H54 (cell line): ENCODE measurements at regions not wholly inside any gene's neighbourhood (a gene's known extent, or its start where the extent isn't known, plus 50 kb on each side); places are given as distances from the start of the nearest gene placed in this dataset.

ENCODE experiments used
- DNase-seq: peaks from one replicate; pipeline ENCODE4 v3.0.0; 2011; ENCODE audit warnings: low spot score, mixed read lengths; ENCODE audit not compliant: insufficient read length
- FAIRE-seq: peaks from 3 replicates; lab custom pipeline; 2011; peaks lifted over from hg19 to GRCh38; lab: Jason Lieb, UNC
- POLR2A ChIP-seq: IDR thresholded peaks from 2 replicates; pipeline ENCODE4 v1.6.1; 2011; ENCODE audit warnings: low read depth, mild to moderate bottlenecking, low read length

DNA sequence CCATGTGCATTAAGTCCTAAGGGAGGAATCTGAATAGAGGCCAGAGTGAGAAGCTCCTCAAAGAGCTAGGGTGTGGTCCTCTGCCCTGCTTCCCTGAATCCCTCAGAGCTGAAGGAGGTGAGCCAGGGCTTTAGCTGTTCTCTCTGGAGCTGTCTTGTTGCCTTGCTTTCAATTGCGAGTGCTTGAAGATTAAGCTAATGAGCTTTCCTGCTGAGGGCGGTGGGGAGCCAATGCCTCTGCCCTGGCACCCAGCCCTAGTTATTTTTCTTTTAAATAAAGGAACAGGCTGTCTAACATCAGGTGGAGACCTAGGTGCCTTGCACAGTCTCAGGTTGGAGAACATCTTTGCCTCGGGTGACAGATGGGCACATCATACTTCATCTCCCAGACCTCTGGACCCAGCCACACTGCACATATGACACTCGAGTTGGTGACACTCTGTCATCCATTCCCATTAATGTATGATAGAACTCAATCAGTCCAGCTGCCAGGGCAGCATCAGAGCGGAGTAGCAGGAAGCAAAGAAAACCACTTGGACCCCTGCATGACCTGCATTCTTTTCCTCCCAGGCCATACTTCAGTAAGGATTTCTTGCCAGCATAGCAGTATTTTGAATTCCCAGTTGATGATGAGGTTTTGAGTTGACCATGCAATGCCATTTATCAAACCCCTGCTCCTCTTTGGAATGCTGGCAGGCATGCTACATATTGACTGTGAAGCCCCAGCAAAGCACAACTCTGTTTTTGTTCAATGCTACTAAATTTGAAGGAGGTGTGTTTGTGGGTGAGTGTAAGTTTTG is 292.7 kb downstream of the RNF144A start:
- no peak for DNase-seq
- no peak for TF ChIP-seq POLR2A
- no peak for FAIRE-seq

DNA sequence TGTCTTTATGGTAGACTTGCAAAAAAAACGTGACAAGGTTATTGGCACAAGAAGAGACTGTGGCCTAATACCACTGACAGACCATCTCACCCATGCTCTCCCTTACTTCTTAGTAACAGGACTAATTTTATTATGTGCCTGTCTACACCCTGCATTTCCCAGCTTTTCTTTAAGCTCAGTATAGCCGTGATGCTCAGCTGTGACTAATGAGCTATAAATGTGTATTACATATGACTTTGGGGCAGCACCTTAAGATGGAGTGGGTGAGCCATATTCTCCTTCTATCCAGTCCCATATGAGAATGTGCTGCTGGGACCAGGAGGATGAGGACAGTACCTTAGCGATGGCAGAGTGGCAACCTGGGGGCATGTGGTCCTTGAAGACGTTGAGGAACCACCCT is 293.5 kb downstream of the RNF144A start:
- DNase-seq (no peak), FAIRE-seq (no peak)
- no peak for TF ChIP-seq POLR2A

DNA sequence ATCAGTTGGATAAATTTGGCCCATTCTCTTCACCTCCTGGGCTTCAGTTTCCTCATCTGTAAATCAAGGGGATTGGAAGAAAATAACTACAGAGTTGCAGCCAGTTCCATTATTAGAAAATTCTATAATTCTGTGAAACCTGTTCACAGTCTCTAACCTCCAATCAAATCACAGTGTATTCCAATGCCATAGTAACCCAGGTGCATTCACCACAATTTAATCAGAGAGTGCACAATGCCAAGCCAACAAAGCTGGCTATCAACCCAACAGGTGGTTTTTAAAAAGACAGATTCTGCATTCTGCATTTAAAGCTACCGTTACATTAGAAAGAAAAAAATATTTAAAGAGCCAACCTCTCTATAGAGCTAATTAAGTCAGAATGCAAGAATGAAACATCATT is 308.6 kb downstream of the RNF144A start:
- FAIRE-seq (no peak), DNase-seq (no peak)
- TF ChIP-seq POLR2A, result no peak

DNA sequence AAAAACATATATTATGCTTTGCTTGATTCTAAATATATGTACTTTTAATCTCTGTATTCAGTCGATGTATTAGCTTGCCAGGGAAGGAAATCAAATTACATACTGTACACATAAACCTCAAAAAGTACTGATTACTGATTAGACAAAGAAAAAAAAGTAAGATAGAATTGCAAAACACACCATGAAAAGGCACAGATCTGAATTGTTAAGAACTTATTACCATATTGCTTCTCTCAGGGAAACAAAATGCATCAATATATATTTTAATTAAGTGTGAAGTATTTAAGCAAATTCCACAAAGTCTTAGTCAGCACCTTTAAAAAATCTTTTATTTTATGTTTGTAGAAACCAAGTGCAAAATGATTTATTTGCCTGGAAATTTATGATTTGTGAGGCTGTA is 309.3 kb downstream of the RNF144A start:
- no peak for DNase-seq
- no peak for TF ChIP-seq POLR2A
- no peak for FAIRE-seq

DNA sequence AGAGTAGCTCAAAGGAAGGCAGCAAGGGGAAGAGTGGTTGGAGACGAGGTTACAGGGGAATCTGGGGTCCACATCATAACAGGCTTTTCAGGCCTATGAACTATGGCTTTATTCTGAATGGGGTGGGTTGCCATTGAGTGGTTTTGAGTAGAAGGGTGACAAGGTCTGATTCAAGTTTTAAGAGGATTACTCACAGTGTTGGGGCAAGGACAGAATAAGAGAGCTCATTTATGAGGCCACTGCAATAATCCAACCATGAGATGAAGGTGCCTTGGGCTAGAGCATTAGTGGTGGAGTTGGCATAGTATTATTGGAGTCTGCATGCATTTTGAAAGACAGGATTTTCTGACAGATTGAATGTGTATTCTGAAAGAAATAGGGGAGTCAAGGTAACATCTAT is 315.9 kb downstream of the RNF144A start:
- no peak for TF ChIP-seq POLR2A
- no peak for FAIRE-seq
- DNase-seq, result no peak

DNA sequence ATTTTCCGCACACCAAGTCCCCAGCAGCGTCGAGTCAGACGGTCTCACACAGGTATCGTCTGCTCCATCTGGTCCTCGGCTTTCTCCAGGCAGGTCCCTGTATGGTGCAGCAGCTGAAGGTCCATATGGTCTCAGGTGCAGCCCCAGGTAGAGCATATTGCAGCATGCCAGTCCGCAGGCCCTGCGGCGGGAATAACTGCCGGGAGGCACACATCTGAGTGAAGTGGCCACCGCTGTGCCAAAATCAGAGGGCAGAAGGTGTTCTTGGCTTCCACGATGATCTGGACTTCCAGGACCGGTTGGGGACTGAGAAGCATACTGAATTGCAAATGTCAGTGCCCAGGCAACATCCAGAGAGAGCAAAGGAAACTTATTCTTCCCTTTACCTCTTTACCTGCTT is 320.3 kb downstream of the RNF144A start:
- no peak for DNase-seq
- no peak for TF ChIP-seq POLR2A
- no peak for FAIRE-seq

DNA sequence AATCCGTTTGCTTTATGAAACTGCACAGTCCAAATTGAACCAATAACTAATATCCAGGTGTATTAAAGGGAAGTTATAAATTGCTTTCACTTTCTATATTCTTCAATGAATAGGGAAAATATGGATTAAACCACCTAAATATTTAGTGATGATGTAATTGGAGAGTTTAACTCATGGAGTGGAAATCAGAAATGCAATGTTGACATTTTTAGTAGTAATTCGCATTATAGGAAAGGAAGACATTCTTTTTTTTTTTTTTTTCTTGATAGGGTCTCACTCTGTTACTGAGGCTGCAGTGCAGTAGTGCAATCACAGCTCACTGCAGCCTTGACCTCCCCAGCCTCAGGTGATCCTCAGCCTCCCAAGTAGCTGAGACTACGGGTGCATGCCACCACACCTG is 321.9 kb downstream of the RNF144A start:
- TF ChIP-seq POLR2A, result no peak
- FAIRE-seq (no peak), DNase-seq (no peak)

DNA sequence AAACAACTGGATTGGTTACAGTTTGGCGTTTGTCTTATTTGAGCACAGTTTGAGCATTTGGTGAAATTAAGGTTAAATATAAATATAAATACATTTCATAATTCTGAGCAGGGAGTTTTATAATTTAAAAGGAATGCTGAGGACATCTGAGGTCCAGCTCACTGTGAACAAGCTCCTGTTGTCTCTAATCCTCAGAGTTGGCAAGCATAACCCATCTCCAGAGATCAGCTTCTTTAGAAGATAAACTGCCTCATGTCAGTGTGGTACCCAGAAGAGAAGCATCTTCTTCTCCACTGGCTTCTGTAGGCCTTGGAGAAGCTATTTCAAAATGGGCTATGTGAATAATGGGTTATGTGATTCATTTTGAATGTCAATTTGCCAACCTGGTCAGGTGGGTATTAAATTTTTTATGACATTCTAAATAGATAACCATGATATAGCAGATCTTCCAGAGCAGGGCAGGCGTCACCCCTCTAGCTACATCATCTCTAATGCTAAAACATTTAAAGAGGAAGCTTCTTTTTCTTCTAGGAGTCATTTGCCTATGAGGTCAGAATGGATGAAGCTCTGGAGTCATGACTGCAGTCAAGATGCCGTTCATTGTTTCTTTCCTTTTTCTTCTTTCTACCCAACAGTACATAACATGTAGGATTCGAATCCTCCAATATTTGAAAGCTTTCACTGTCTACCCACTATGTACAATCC is 324.0 kb downstream of the RNF144A start:
- no peak for DNase-seq
- FAIRE-seq, result no peak
- TF ChIP-seq POLR2A, result no peak

DNA sequence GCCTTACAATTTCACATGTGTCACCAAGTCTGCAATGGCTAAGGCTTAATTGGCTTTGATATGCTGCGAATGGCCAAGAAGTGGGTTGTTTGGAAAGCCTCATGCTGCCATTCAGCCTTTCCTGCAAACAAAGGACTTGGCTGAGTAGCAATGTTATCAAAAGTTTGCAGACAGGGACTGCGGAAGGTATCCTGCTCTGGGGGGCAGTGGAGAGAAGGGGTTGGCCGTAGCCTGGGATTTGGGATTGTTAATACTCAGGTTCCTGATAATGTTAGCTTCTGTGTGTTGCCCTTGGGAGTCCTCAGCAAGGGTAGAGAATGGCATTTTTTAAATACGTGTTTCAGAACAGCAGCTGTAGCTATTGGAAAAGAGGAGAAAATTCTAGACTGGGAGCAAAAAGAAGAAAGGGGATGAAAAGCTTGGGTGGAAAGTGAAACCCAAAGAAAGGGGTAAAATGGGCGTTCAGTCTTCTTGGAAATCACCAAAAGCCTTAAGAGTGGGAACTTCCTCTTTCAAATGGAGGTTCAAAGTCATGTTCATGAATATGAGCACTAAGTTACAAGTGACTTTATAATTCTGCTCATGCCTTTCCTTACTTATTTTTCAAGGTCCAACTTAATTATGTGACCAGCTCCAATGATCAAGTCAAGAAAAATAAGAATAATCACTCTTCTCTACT is 325.1 kb downstream of the RNF144A start:
- no peak for FAIRE-seq
- no peak for TF ChIP-seq POLR2A
- DNase-seq, result no peak

DNA sequence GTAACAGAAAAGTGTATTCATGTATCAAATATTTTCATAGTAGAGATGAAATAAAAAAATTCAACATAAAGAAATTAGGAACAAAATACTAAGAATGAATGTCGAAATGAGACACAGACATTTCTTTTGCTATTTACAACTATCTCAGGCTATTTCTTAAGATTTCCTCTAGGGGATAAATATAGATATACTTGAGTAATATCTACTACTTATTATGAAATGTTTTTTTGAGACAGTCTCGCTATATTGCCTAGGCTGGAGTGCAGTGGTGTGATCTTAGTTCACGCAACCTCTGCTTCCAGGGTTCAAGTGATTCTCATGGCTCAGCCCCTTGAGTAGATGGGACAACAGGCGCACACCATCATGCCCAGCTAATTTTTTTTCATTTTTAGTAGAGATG is 326.1 kb downstream of the RNF144A start:
- FAIRE-seq, result no peak
- no peak for DNase-seq
- TF ChIP-seq POLR2A, result no peak

DNA sequence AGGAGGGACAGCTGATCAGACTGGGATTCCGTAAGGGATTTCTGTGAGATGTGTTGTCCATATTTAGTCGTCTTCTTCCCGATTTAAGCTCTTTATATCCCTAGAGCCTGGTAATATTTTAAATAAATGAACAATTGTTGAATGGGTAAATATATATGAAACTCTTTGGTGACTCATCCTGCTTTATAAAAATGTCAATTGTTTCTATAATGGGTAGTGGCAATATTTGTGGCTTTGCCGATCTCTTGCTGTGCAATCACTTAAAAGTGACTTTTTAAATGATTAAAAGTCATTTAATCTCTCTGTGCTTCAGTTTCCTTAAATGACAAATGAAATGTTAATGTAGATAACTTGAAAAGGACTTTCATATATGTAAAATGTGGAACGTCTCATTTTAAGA is 339.2 kb downstream of the RNF144A start:
- no peak for DNase-seq
- FAIRE-seq, result no peak

DNA sequence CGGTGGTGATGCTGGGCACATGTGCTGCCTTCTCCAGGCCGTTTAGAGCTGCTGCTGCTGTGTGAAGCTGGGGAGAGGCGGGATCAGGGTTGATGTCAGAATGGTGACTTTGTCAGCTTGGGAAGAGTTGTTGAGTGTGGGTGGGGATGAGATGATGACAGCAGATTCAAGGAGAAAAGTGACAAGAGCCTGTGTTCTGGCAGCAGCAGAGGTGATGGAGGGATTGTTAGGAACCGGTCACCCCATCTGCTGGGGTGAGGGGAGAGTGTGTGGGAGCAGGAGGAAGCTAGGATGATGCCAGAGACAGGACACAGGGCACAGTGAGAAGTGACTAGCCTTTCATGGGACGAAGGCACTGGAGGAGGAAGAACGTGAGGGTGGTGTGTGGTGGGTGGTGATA is 345.5 kb downstream of the RNF144A start:
- FAIRE-seq (no peak), DNase-seq (no peak)
- TF ChIP-seq POLR2A, result no peak

More for the DNA sequence above, 339.2 kb downstream of the RNF144A start:
- TF ChIP-seq POLR2A, result no peak

DNA sequence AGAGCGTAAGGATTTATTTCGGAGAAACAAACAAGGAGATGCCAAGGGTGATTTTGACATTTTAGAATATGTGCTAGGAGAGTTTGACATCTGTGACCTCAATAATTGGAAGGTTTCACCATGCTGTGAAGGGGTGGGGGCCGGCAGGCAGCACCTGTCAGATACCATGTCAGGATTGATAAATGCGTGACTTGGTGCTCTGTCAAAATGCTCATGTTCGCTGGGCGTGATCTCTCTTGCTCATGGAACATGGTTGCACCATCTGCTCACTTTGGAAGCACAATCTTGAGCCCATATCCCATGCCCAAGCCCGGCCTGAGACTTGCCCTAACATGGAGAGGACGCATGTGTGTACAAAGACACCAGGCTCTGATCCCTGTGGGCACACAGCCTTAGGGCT is 347.6 kb downstream of the RNF144A start:
- FAIRE-seq (no peak), DNase-seq (no peak)
- TF ChIP-seq POLR2A, result no peak

DNA sequence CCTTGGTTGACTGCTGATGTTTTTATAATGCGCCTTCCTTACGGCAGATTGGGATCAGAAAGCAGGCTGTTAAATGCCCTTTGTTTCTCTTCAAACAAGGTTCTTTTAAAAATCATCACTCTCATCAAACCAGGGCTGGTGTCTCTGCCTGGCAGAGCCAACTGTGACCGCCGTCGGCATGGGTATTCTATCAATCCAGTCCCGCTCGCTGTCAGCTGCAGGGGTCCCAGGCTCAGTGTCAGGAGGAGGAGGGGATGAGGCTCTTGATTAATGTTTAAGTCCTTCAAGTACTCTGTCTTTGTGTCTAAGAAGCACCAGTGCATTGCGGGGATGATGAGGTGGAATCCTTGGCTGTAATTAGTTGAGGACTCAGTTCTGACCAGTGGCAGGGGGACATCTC is 348.1 kb downstream of the RNF144A start:
- FAIRE-seq, result no peak
- no peak for TF ChIP-seq POLR2A
- DNase-seq, result no peak

DNA sequence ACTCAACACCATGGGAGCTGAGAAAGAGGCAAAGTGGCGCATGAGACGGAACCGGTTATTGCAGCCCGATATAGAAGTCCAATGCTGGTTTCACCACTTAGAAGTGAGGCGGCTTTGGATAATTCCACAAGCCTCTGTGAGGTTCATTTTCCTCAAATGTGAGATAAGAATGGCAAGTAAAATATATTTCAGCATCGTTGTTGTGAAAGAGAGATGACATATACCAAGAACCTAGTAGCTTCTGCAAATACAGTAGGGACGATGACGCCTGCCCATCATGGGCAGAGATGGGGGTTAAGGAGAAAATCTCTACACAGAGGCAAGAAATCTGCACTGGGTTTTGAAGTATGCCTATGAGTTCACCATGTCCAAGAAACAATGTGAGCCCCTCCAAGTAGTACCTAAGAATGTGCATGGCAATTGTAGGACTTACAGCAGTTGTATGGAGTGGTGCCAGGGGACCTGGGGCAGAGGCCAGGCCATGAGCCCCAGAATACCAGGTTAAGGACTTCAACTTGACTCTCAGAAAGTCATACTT is 352.0 kb downstream of the RNF144A start:
- no peak for FAIRE-seq
- DNase-seq, result no peak
- no peak for TF ChIP-seq POLR2A
